Sigmoid colon (tissue), 6 donors: ENCODE measurements at regions not wholly inside any gene's neighbourhood (a gene's known extent, or its start where the extent isn't known, plus 50 kb on each side); places are given as distances from the start of the nearest gene placed in this dataset.

Source experiments
- DNase-seq: peaks from one replicate; pipeline ENCODE4 v3.0.0-alpha.2; 2019
- H3K27ac ChIP-seq, 4 donors: fragments of 200-600 bp; sonication (generic); one replicate each; pipeline ENCODE4 v1.5.1; 2016 to 2019; ENCODE audit warnings: mild to moderate bottlenecking in 1 of 4
- H3K27me3 ChIP-seq, 3 donors: fragments of 200-600 bp; sonication (generic); one replicate each; pipeline ENCODE4 v1.5.1; 2019; ENCODE audit warnings: mild to moderate bottlenecking in 1 of 3
- H3K36me3 ChIP-seq, 4 donors: fragments of 200-600 bp; sonication (generic); one replicate each; pipeline ENCODE4 v1.5.1; 2016 to 2019
- H3K4me1 ChIP-seq, 4 donors: fragments of 200-600 bp; sonication (generic); one replicate each; pipeline ENCODE4 v1.5.1; 2017 to 2019
- H3K4me3 ChIP-seq, 4 donors: fragments of 200-600 bp; sonication (generic); one replicate each; pipeline ENCODE4 v1.5.1; 2017 to 2019; ENCODE audit warnings: mild to moderate bottlenecking in 2 of 4, moderate library complexity in 1 of 4
- H3K9me3 ChIP-seq, 4 donors: fragments of 200-600 bp in 3 of 4; sonication (generic) in 3 of 4; one replicate each; pipeline versions ENCODE4 v1.5.1 to v1.6.1; 2013 to 2019
- CTCF ChIP-seq, 4 experiments: fragments of 450-650 bp in 3 of 4; fragments of 200-600 bp in 1 of 4; IDR thresholded peaks; one replicate each; pipeline ENCODE4 v1.5.1; 2016 to 2019; ENCODE audit warnings: antibody characterized with exemption in 4 of 4, mild to moderate bottlenecking in 3 of 4, moderate library complexity in 2 of 4
- EP300 ChIP-seq, 4 donors: sonication (generic); formaldehyde crosslinking; IDR thresholded peaks; one replicate each; pipeline ENCODE4 v1.6.1; 2017; ENCODE audit warnings: antibody characterized with exemption in 4 of 4
- POLR2A ChIP-seq, 2 donors: fragments of 450-650 bp; IDR thresholded peaks; one replicate each; pipeline ENCODE4 v1.6.1; 2016; ENCODE audit warnings: antibody characterized with exemption in 2 of 2, mild to moderate bottlenecking in 2 of 2, moderate library complexity in 2 of 2
- POLR2AphosphoS5 ChIP-seq, 4 donors: sonication (generic); formaldehyde crosslinking; IDR thresholded peaks; one replicate each; pipeline ENCODE4 v1.6.1; 2017; ENCODE audit warnings: antibody characterized with exemption in 4 of 4
- WGBS, 2 donors: extraction: QIAGEN DNeasy Blood & Tissue Kit; methylation state at CpG; one replicate each; pipeline ENCODE4 v1.1.7; 2013; 5-methylcytosine and 5-hydroxymethylcytosine counted together
- intact Hi-C: fragments of 100-400 bp; cut with DNase I; formaldehyde crosslinking; loops from one replicate; pipeline ENCODE4 v1.15.1; 2023
- donor health status: healthy with polysubstance abuse.
- donor health status: healthy.

- peaks cover 29 to 83% (median 48%) of the 10 kb centered on the region in 3 donors for H3K27me3 ChIP-seq
Observed at GRCh38 chr5:1665231-1665630, 134.4 kb downstream of the MRPL36 start.

DNA sequence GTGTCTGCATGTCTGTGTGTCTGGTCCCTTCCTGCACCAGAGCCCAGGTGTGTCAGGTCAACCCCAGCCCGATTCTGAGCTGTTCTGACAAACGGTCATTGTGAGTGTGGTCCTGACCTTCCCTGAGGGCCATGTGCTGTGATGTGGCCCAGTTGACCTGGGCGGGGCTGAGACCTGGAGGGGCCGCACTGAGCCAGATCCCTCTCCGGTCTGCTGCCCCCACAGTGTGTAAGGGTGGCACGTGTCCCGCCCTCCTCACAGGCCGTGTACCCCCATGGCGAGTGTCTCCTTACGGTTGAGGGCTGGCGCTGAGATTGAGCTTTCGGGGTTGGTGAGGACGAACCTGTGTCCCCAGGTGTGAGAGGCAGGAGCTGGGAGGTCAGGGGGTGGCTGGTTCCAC lies 136.5 kb downstream of the MRPL36 start:
- DNase-seq: peak; percentile 30
- no peak overlapping the region for H3K4me3 ChIP-seq
- no peaks in the 10 kb centered on the region for H3K36me3 ChIP-seq
- no peak overlapping the region for H3K27ac ChIP-seq
- intact Hi-C loops: no loop called here
- peaks cover 28 to 85% (median 51%) of the 10 kb centered on the region in 3 donors for H3K27me3 ChIP-seq
- H3K4me1 ChIP-seq: peaks cover 0 to 16% (median 10%) of the 10 kb centered on the region in 4 donors
- WGBS, 2 donors: 72 to 85% methylated on average over 13 of the region's 13 CpGs
- no peak for TF ChIP-seq POLR2AphosphoS5 (IDR thresholded peaks at IDR 0.05)
- TF ChIP-seq CTCF (IDR thresholded peaks at IDR 0.05): no peak
- TF ChIP-seq POLR2A (IDR thresholded peaks at IDR 0.05): no peak
- TF ChIP-seq EP300 (IDR thresholded peaks at IDR 0.05): no peak
- H3K9me3 ChIP-seq: no peaks in the 10 kb centered on the region

More at GRCh38 chr5:1665231-1665630, 134.4 kb downstream of the MRPL36 start:
- H3K4me3 ChIP-seq: no peak overlapping the region
- no peak for DNase-seq
- H3K36me3 ChIP-seq: no peaks in the 10 kb centered on the region
- 70 to 74% methylated on average over 6 of the region's 6 CpGs for WGBS, 2 donors
- intact Hi-C loops: loop anchor here (5.0 kb wide), 1 partner anchor 372 kb away; no protein-coding TSS in a partner anchor
- peaks cover 0 to 16% (median 10%) of the 10 kb centered on the region in 4 donors for H3K4me1 ChIP-seq
- no peak overlapping the region for H3K27ac ChIP-seq
- TF ChIP-seq POLR2AphosphoS5 (IDR thresholded peaks at IDR 0.05) (no peak), CTCF (IDR thresholded peaks at IDR 0.05) (no peak), EP300 (IDR thresholded peaks at IDR 0.05) (no peak), POLR2A (IDR thresholded peaks at IDR 0.05) (no peak)
- H3K9me3 ChIP-seq: no peaks in the 10 kb centered on the region

DNA sequence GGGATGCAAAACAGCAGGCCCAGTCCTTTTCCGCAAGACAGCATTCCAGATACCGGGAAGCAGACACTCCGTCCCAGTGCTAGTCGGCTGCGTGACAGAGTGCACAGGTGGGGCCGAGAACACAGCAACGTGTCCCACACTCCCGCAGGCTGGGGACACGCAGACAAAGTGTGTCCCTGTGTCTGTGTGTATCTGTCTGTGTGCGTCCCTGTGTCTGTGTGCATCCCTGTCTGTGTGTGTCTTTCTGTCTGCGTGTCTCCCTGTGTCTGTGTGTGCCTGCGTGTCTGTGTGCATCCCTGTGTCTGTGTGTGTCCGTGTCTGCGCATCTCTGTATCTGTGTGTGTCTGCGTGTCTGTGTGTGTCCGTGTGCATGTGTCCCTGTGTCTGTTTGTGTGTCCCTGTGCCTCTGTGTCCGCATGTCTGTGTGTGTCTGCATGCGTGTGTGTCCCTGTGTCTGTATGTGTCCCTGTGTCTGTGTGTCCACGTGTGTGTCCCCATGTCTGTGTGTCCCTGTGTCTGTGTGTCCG lies 137.0 kb downstream of the MRPL36 start:
- intact Hi-C loops: no loop called here
- whole genome bisulfite sequencing, 2 donors: 73 to 86% methylated on average over 20 of the region's 20 CpGs
- DNase-seq: peak; percentile 38
- H3K4me1 ChIP-seq: peaks cover 0 to 13% (median 9%) of the 10 kb centered on the region in 4 donors
- no peak overlapping the region for H3K4me3 ChIP-seq
- no peaks in the 10 kb centered on the region for H3K9me3 ChIP-seq
- H3K36me3 ChIP-seq: no peaks in the 10 kb centered on the region
- no peak overlapping the region for H3K27ac ChIP-seq
- TF ChIP-seq CTCF (IDR thresholded peaks at IDR 0.05): no peak
- no peak for TF ChIP-seq POLR2A (IDR thresholded peaks at IDR 0.05)
- no peak for TF ChIP-seq EP300 (IDR thresholded peaks at IDR 0.05)
- no peak for TF ChIP-seq POLR2AphosphoS5 (IDR thresholded peaks at IDR 0.05)
- H3K27me3 ChIP-seq: peaks cover 22 to 85% (median 46%) of the 10 kb centered on the region in 3 donors

- Histone ChIP-seq H3K4me1 (peaks cover 0 to 8% (median 6%) of the 10 kb centered on the region in 4 donors), H3K36me3 (no peaks in the 10 kb centered on the region), H3K4me3 (no peak overlapping the region), H3K27ac (no peak overlapping the region), H3K27me3 (peaks cover 20 to 85% (median 42%) of the 10 kb centered on the region in 3 donors), H3K9me3 (no peaks in the 10 kb centered on the region)
- TF ChIP-seq POLR2AphosphoS5 (IDR thresholded peaks at IDR 0.05): no peak
- no peak for TF ChIP-seq POLR2A (IDR thresholded peaks at IDR 0.05)
- TF ChIP-seq CTCF (IDR thresholded peaks at IDR 0.05): no peak
- no peak for TF ChIP-seq EP300 (IDR thresholded peaks at IDR 0.05)
- DNase-seq: peak; percentile 47
- 73 to 82% methylated on average over 23 of the region's 23 CpGs for WGBS, 2 donors
- intact Hi-C loops: no loop called here
Observed at GRCh38 chr5:1661831-1662558, 137.6 kb downstream of the MRPL36 start.
